PC-3 (cell line): ENCODE measurements at regions not wholly inside any gene's neighbourhood (a gene's known extent, or its start where the extent isn't known, plus 50 kb on each side); places are given as distances from the start of the nearest gene placed in this dataset.
A peak's percentile ranks its signal among the peaks of the same experiment; 100 is the strongest.

Experiments used
- ATAC-seq: fragments of 200-7000 bp; cut with Tn5 transposase; 2 replicates; pipeline ENCODE4 v1.9.1; 2020; ENCODE audit warnings: mild to moderate bottlenecking, moderate library complexity
- BruUV-seq: library from RNA; stranded (reverse); fragments of 400-500 nt; replicated peaks from 2 replicates; lab custom pipeline; 2021; lab: Mats Ljungman, UMichigan
- CTCF ChIA-PET: fragments of 300-600 bp; sonication (Branson Sonifier 250); formaldehyde crosslinking; loops from one replicate; lab custom pipeline; 2022; ENCODE audit warnings: antibody characterized with exemption; lab: Charles Lee
- POLR2A ChIA-PET: fragments of 300-600 bp; sonication (Branson Sonifier 250); formaldehyde crosslinking; loops from one replicate; lab custom pipeline; 2022; ENCODE audit warnings: antibody characterized with exemption; ENCODE audit not compliant: unreplicated experiment; lab: Charles Lee
- DNase-seq: peaks from one replicate; pipeline ENCODE4 v3.0.0-alpha.2; 2015
- H2AFZ ChIP-seq: fragments of 300-600 bp; sonication (generic); 2 replicates; pipeline ENCODE4 v1.6.0; 2016; ENCODE audit warnings: antibody characterized with exemption, low read length
- H3F3A ChIP-seq: fragments of 300-600 bp; sonication (generic); one replicate; pipeline ENCODE4 v1.6.0; 2017; ENCODE audit warnings: antibody characterized with exemption, low read length, control low read depth, mild to moderate bottlenecking; ENCODE audit not compliant: unreplicated experiment
- H3K27ac ChIP-seq: fragments of 300-600 bp; sonication (generic); 2 replicates; pipeline ENCODE4 v1.5.1; 2016; ENCODE audit warnings: mild to moderate bottlenecking, low read length
- H3K27me3 ChIP-seq: fragments of 300-600 bp; sonication (generic); 2 replicates; pipeline ENCODE4 v1.6.1; 2016; ENCODE audit warnings: low read length, mixed read lengths
- H3K36me3 ChIP-seq: fragments of 300-600 bp; sonication (generic); 2 replicates; pipeline ENCODE4 v1.6.1; 2016; ENCODE audit warnings: low read depth, mixed run types, low read length, mixed read lengths
- H3K4me1 ChIP-seq: fragments of 300-600 bp; sonication (generic); 2 replicates; pipeline ENCODE4 v1.5.1; 2016; ENCODE audit warnings: low read length; ENCODE audit not compliant: insufficient read depth
- H3K4me2 ChIP-seq: fragments of 300-600 bp; sonication (generic); 2 replicates; pipeline ENCODE4 v1.6.0; 2016; ENCODE audit warnings: low read length
- H3K4me3 ChIP-seq: fragments of 300-600 bp; sonication (generic); 2 replicates; pipeline ENCODE4 v1.5.1; 2016; ENCODE audit warnings: mild to moderate bottlenecking, low read length, mixed read lengths
- H3K79me2 ChIP-seq: fragments of 300-600 bp; sonication (generic); 2 replicates; pipeline ENCODE4 v1.6.1; 2017; ENCODE audit warnings: low read length, mixed read lengths
- H3K9ac ChIP-seq: fragments of 300-600 bp; sonication (generic); 2 replicates; pipeline ENCODE4 v1.6.0; 2016; ENCODE audit warnings: mild to moderate bottlenecking, low read length
- H3K9me2 ChIP-seq: fragments of 300-600 bp; sonication (generic); replicated peaks from 2 replicates; pipeline ENCODE4 v1.6.1; 2016; ENCODE audit warnings: mixed run types, low read length, mixed read lengths
- H3K9me3 ChIP-seq: fragments of 300-600 bp; sonication (generic); 2 replicates; pipeline ENCODE4 v1.6.1; 2016; ENCODE audit warnings: low read length, mixed read lengths
- H4K20me1 ChIP-seq: fragments of 300-600 bp; sonication (generic); 2 replicates; pipeline ENCODE4 v1.6.1; 2016; ENCODE audit warnings: low read length, mixed read lengths
- CTCF ChIP-seq: fragments of 300-600 bp; sonication (generic); conservative IDR thresholded peaks from 2 replicates; pipeline ENCODE4 v1.5.1; 2017; ENCODE audit warnings: antibody characterized with exemption, low read depth, mild to moderate bottlenecking, low read length
- EZH2 ChIP-seq: fragments of 300-600 bp; sonication (generic); IDR thresholded peaks from one replicate; pipeline ENCODE4 v1.6.1; 2017; ENCODE audit warnings: antibody characterized with exemption, mild to moderate bottlenecking, low read length; ENCODE audit not compliant: unreplicated experiment
- EZH2phosphoT487 ChIP-seq: fragments of 300-600 bp; sonication (generic); IDR thresholded peaks from 2 replicates; pipeline ENCODE4 v1.6.1; 2018; ENCODE audit warnings: mild to moderate bottlenecking, antibody characterized with exemption, low read length, borderline replicate concordance
- intact Hi-C: fragments of 100-400 bp; cut with micrococcal nuclease; formaldehyde crosslinking; loops from 2 replicates; pipeline ENCODE4 v1.9.0; 2023

- Histone ChIP-seq H3F3A (no peaks in the 10 kb centered on the region), H3K4me3 (no peak overlapping the region), H2AFZ (no peak overlapping the region), H3K9ac (no peak overlapping the region), H4K20me1 (no peaks in the 10 kb centered on the region), H3K9me3 (no peaks in the 10 kb centered on the region), H3K9me2 (no peaks in the 10 kb centered on the region), H3K4me2 (no peak overlapping the region), H3K36me3 (no peaks in the 10 kb centered on the region), H3K27me3 (no peaks in the 10 kb centered on the region), H3K27ac (no peak overlapping the region), H3K79me2 (no peaks in the 10 kb centered on the region), H3K4me1 (no peaks in the 10 kb centered on the region)
- no peak for ATAC-seq
- ChIA-PET CTCF (no interaction called here), POLR2A (no interaction called here)
- BruUV-seq: no TSS peak
- intact Hi-C loops: no loop called here
- TF ChIP-seq EZH2 (no peak), CTCF (no peak), EZH2phosphoT487 (no peak)
- no peak for DNase-seq
These were observed 158.8 kb upstream of the FAM47C start for GRCh38 chrX:36849407-36849806.

GRCh38 chrX:36856849-36857248 lies 151.3 kb upstream of the FAM47C start:
- CTCF ChIA-PET: no interaction called here
- intact Hi-C loops: no loop called here
- H3K79me2 ChIP-seq: no peaks in the 10 kb centered on the region
- no peaks in the 10 kb centered on the region for H3F3A ChIP-seq
- H3K9me3 ChIP-seq: no peaks in the 10 kb centered on the region
- POLR2A ChIA-PET: no interaction called here
- H3K4me2 ChIP-seq: no peak overlapping the region
- no peak overlapping the region for H3K9ac ChIP-seq
- no peaks in the 10 kb centered on the region for H3K36me3 ChIP-seq
- BruUV-seq: no TSS peak
- no peak overlapping the region for H3K4me3 ChIP-seq
- H3K9me2 ChIP-seq: no peaks in the 10 kb centered on the region
- no peaks in the 10 kb centered on the region for H3K4me1 ChIP-seq
- no peak overlapping the region for H3K27ac ChIP-seq
- no peak for ATAC-seq
- TF ChIP-seq CTCF: peak; percentile 56; the same call in 1 of the 2 replicates
- TF ChIP-seq EZH2phosphoT487: no peak
- DNase-seq: peak; percentile 35
- H4K20me1 ChIP-seq: no peaks in the 10 kb centered on the region
- H3K27me3 ChIP-seq: no peaks in the 10 kb centered on the region
- H2AFZ ChIP-seq: no peak overlapping the region

- POLR2A ChIA-PET: no interaction called here
- no peaks in the 10 kb centered on the region for H3F3A ChIP-seq
- DNase-seq: no peak
- H4K20me1 ChIP-seq: no peaks in the 10 kb centered on the region
- ATAC-seq: no peak
- no peak overlapping the region for H3K4me3 ChIP-seq
- H3K9me3 ChIP-seq: no peaks in the 10 kb centered on the region
- no peaks in the 10 kb centered on the region for H3K27me3 ChIP-seq
- H2AFZ ChIP-seq: no peak overlapping the region
- no peaks in the 10 kb centered on the region for H3K79me2 ChIP-seq
- no peaks in the 10 kb centered on the region for H3K36me3 ChIP-seq
- CTCF ChIA-PET: no interaction called here
- no peak overlapping the region for H3K4me2 ChIP-seq
- no peak overlapping the region for H3K27ac ChIP-seq
- H3K9ac ChIP-seq: no peak overlapping the region
- no peak for TF ChIP-seq CTCF
- no peak for TF ChIP-seq EZH2phosphoT487
- no peak for TF ChIP-seq EZH2
- no TSS peak for BruUV-seq
- H3K4me1 ChIP-seq: no peaks in the 10 kb centered on the region
- intact Hi-C loops: no loop called here
- H3K9me2 ChIP-seq: no peaks in the 10 kb centered on the region
These were observed 148.9 kb upstream of the FAM47C start for GRCh38 chrX:36859231-36859630.
